ENCODE measurements at regions not wholly inside any gene's neighbourhood (a gene's known extent, or its start where the extent isn't known, plus 50 kb on each side); places are given as distances from the start of the nearest gene placed in this dataset.

DNA sequence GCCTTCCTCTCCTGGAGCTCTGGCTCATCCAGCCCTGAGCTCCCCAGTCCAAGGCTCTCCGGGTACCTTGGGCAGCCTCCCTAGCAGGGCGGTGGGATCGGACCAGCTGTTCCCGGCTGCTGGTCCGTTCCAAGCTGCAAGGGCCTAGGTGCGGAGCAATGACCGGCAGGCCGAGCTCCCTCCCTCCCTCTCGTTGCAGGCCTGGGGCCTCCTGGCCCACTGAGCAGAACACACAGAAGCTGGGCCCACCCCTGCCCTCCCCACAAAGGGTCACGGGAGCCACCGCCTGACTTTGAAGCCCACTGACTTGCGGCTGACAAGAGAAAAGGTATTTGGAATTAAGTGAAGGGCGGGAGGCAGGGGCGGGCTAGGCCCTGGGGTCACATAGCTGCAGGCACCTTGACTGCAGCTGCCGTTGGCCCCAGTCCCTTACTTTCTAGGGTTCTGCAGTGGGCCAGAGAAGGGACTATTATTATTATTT is 104.7 kb upstream of the IER5L start:
- TF ChIP-seq CTCF (IDR thresholded peaks at IDR 0.05; ENCODE audit: insufficient read depth, low read length), result no peak
- TF ChIP-seq POLR2AphosphoS5 (IDR thresholded peaks at IDR 0.05; ENCODE audit: low read depth), result no peak
- no peak for TF ChIP-seq REST (IDR thresholded peaks at IDR 0.05; ENCODE audit: insufficient replicate concordance, low read depth)
- TF ChIP-seq GABPA (IDR thresholded peaks at IDR 0.05; ENCODE audit: low read depth), result no peak

Measured in HL-60 (cell line).